SIG-M5 (cell line): ENCODE measurements at regions not wholly inside any gene's neighbourhood (a gene's known extent, or its start where the extent isn't known, plus 50 kb on each side); places are given as distances from the start of the nearest gene placed in this dataset.

Experiments
- DNase-seq: peaks from one replicate; lab custom pipeline; 2025; lab: John Stamatoyannopoulos, UW

DNA sequence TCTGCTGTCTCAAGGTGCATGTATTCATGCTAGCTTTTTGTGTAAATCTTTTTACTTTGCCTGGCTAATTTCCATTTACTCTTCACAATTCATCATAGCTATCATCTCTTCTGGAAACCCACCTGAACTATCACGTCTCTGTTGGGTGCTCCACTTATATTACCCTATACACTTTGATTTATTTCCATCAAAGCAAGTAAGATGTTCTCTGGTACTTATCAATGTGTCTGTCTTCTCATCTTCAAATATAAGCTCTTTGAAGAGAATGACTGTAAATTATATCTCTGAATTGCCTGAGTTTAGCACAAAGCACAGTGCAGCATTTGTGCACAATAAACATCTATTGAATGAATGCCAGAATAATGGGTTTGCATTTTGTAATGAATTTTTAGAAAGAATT, 1129.7 kb downstream of the LRFN5 start:
- no peak for DNase-seq

- DNase-seq, result no peak
Observed at GRCh38 chr14:42734041-42734440, 1127.4 kb downstream of the LRFN5 start.

GRCh38 chr14:42732005-42732404, 1125.3 kb downstream of the LRFN5 start:
- DNase-seq, result no peak

DNA sequence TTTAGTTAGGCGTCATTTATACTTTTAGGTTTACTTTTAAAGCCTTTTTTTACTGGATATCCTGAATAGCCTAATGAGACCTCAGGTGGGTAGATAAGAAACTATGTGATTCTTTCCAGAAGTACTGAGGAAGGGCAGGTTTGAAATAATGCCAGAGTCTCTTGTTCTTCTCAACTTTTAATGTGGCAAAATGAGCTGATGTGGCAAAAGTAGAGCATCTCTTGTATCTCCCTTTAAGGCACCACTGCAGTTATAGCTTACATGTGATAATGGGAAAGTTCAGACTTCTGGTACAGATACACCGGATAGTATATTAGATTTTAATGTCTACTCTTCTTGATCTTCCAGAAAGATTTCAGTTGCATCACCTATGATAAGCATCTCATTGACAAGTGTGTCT, 1124.8 kb downstream of the LRFN5 start:
- DNase-seq, result no peak

GRCh38 chr14:42729681-42730080, 1123.0 kb downstream of the LRFN5 start:
- no peak for DNase-seq

DNA sequence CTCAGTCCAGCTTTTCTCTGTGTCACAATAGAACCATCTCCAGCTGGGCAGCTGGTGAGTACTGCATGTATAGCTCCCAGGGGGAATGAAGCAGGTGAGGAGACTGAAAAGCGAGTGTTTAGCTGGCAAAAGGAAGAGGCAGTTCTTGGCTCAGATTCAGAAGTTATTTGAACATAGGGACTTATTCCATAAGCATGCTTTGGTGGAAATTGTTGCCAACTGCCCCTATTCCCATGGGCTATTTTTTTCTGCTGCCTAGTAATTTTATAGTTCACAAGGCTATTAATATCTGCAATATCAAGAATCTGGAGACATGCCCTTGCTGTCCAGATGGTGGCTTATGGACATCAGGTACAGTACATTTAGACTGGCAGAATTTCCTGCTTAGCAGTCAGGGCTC, 1112.7 kb downstream of the LRFN5 start:
- no peak for DNase-seq

DNA sequence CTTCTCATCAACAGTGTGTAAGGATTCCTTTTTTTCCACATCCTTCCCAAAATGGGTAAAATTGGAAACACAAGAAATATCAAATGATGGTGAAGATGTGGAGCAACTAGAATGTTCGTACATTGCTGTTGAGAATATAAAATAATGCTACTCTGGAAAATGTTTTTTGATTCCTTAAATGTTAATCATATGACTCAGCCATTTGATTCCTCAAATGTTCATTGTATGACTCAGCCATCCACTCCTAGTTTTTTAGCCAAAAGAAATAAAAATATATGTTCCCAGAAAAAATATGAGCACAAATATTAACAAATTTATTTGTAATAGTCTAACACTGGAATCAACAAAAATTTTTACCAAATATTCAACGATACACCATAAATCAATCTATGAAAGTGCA, 1108.6 kb downstream of the LRFN5 start:
- DNase-seq, result no peak

DNA sequence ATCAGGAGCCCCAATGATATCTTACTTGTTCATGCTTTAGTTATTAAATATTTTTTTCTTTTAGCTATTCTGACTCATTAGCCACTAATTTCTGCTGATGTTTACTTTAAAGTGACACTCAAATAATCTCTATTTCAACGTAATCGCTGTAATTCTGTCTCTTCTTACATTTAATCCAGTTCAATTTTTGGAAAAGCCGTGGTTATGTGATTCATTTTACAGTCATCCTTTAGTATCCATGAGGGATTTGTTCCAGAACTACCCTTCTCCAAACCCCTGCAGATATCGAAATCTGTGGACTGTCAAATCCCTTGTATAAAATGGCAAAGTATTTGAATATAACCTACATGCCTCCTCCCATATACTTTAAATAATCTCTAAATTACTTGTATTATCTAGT, 1103.4 kb downstream of the LRFN5 start:
- no peak for DNase-seq

GRCh38 chr14:42703501-42703900, 1096.8 kb downstream of the LRFN5 start:
- no peak for DNase-seq

- no peak for DNase-seq
Observed at GRCh38 chr14:42687421-42687820, 1080.7 kb downstream of the LRFN5 start.

GRCh38 chr14:42683707-42684106, 1077.0 kb downstream of the LRFN5 start:
- no peak for DNase-seq

- DNase-seq, result no peak
Observed at GRCh38 chr14:42676636-42677035, 1070.0 kb downstream of the LRFN5 start.

GRCh38 chr14:42673963-42674362, 1067.3 kb downstream of the LRFN5 start:
- no peak for DNase-seq

- DNase-seq, result no peak
Observed at GRCh38 chr14:42671636-42672035, 1065.0 kb downstream of the LRFN5 start.

GRCh38 chr14:42665083-42665482, 1058.4 kb downstream of the LRFN5 start:
- DNase-seq, result no peak

DNA sequence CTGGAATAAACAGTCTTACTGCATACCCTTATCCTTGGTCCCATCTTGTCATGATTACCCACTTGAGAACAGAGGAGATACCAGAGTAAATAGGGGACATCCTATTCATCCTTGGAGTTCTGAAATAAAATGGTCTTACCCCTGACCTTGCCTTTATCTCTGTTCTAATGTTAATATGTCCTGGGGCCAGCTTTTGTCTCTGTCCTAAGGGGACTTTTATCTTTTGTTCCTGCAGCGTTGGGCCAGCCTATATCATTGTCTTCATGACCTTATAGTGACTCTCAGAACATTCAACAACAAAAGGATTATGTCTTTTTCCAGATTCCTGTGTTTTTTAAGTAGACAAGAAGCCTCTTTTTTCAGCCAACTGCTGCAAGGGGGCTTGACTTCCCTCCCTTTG, 1057.5 kb downstream of the LRFN5 start:
- no peak for DNase-seq

DNA sequence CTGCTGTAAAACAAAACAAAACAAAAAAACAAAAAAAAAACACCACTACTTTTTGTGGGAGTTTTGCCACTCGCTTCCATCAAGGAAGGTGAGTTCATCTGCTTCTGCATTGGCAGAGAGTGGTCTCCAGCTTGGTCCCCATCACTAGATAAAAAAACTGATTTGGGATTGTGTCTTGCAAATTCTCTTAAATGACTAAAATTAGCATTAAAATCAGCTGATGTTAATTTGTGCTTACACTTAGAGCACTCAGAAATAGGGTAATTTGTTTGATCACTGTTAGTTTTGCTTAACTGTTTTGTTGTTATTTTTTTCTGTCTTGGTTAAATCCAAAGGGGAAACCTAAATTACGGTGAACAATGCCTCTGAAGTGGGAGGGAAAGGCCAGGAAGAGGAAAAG, 1048.0 kb downstream of the LRFN5 start:
- DNase-seq, result no peak

- no peak for DNase-seq
Observed at GRCh38 chr14:42642787-42643186, 1036.1 kb downstream of the LRFN5 start.

GRCh38 chr14:42633504-42634095, 1026.9 kb downstream of the LRFN5 start:
- DNase-seq, result no peak

GRCh38 chr14:42629553-42629952, 1022.9 kb downstream of the LRFN5 start:
- no peak for DNase-seq

DNA sequence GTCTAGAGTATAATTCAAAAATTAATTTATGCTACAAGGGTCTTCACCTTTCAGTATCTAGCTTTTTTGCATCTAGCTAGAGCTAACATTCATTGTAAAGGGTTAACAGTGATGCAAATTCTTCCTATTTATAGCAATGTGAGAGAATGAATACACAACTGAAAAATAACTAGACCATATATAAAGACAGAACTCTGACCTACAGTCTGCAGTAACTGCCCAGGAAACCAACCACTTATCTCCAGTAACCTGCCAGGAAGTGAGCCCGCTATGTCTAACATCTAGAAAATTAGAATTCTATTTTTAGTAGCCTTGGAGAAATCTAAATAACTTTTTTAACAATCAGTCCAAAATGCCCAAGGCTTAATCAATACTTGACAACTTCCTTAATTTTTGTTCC, 1021.9 kb downstream of the LRFN5 start:
- DNase-seq, result no peak

GRCh38 chr14:42626986-42627385, 1020.3 kb downstream of the LRFN5 start:
- no peak for DNase-seq

GRCh38 chr14:42624980-42625761, 1018.5 kb downstream of the LRFN5 start:
- no peak for DNase-seq

- no peak for DNase-seq
Observed at GRCh38 chr14:42617005-42617404, 1010.3 kb downstream of the LRFN5 start.
